ENCODE measurements at regions not wholly inside any gene's neighbourhood (a gene's known extent, or its start where the extent isn't known, plus 50 kb on each side); places are given as distances from the start of the nearest gene placed in this dataset.

- TF ChIP-seq EP300 (IDR thresholded peaks at IDR 0.05; ENCODE audit: borderline replicate concordance in 1 of 2, low read depth in 2 of 2, low read length in 2 of 2) (no peak), SUZ12 (IDR thresholded peaks at IDR 0.05; ENCODE audit: low read length) (no peak)
Measured at GRCh38 chr7:45979275-45980180, 58.5 kb upstream of the IGFBP3 start (continued).

Data from H1 (cell line).